Endothelial cell of umbilical vein (primary cell): ENCODE measurements at regions not wholly inside any gene's neighbourhood (a gene's known extent, or its start where the extent isn't known, plus 50 kb on each side); places are given as distances from the start of the nearest gene placed in this dataset.

Source experiments
- BruUV-seq: library from RNA; stranded (reverse); fragments of 400-500 nt; replicated peaks from 2 replicates; lab custom pipeline; 2021; lab: Mats Ljungman, UMichigan
- CTCF ChIA-PET: fragments of 300-600, 350-600 bp; sonication (Branson Sonifier 250); formaldehyde crosslinking; loops from one replicate; lab custom pipeline; 2021; ENCODE audit warnings: antibody characterized with exemption, inconsistent platforms; lab: Charles Lee
- POLR2A ChIA-PET: fragments of 300-600, 350-600 bp; sonication (Branson Sonifier 250); formaldehyde crosslinking; loops from one replicate; lab custom pipeline; 2021; ENCODE audit warnings: antibody characterized with exemption, inconsistent platforms; lab: Charles Lee
- DNase-seq: peaks from one replicate; pipeline ENCODE4 v3.0.0-alpha.2; 2011; ENCODE audit warnings: low read depth, low spot score
- FAIRE-seq: peaks from 2 replicates; lab custom pipeline; 2011; peaks lifted over from hg19 to GRCh38; lab: Jason Lieb, UNC
- H2AFZ ChIP-seq: 2 replicates; pipeline ENCODE4 v1.6.0; 2012; ENCODE audit warnings: low read depth, low read length, control low read depth, inconsistent platforms
- H3K27ac ChIP-seq: 2 replicates; pipeline ENCODE4 v1.5.1; 2011; ENCODE audit warnings: low read depth, mild to moderate bottlenecking, control low read depth, low read length, moderate library complexity; ENCODE audit not compliant: insufficient read depth
- H3K27me3 ChIP-seq, 2 experiments: 2 replicates each; pipeline versions ENCODE4 v1.6.0 to v1.6.1; 2011; ENCODE audit warnings: low read length in 2 of 2, mixed read lengths in 1 of 2; ENCODE audit not compliant: control insufficient read depth in 2 of 2, insufficient read depth in 2 of 2
- H3K36me3 ChIP-seq, 2 experiments: 2 replicates in 1 of 2; 3 replicates in 1 of 2; pipeline ENCODE4 v1.5.1; 2011; ENCODE audit warnings: low read length in 2 of 2, mild to moderate bottlenecking in 1 of 2, moderate library complexity in 1 of 2; ENCODE audit not compliant: control insufficient read depth in 2 of 2, insufficient read depth in 2 of 2; ENCODE audit errors: extremely low read depth in 1 of 2
- H3K4me1 ChIP-seq: 3 replicates; pipeline ENCODE4 v1.5.1; 2011; ENCODE audit warnings: mild to moderate bottlenecking, low read length; ENCODE audit not compliant: control insufficient read depth, insufficient read depth; ENCODE audit errors: extremely low read depth
- H3K4me2 ChIP-seq: 2 replicates; pipeline ENCODE4 v1.6.1; 2011; ENCODE audit warnings: low read length, control low read depth, mixed read lengths; ENCODE audit not compliant: insufficient read depth
- H3K4me3 ChIP-seq, 3 experiments: fragments of 200-600 bp in 1 of 3; sonication (generic), shearing (Covaris generic) in 1 of 3; replicated peaks in 1 of 3; 2 replicates each; pipeline ENCODE4 v1.5.1; 2011 to 2016; ENCODE audit warnings: control low read depth in 3 of 3, low read length in 3 of 3, mild to moderate bottlenecking in 2 of 3, inconsistent platforms in 1 of 3, low read depth in 1 of 3, moderate library complexity in 1 of 3; ENCODE audit not compliant: insufficient read depth in 1 of 3
- H3K79me2 ChIP-seq: 2 replicates; pipeline ENCODE4 v1.6.0; 2012; ENCODE audit warnings: low read length, inconsistent platforms; ENCODE audit not compliant: control insufficient read depth, insufficient read depth
- H3K9ac ChIP-seq: replicated peaks from 2 replicates; pipeline ENCODE3; 2011; ENCODE audit warnings: low read length, control low read depth; ENCODE audit not compliant: insufficient read depth; ENCODE audit errors: extremely low read depth
- H3K9me1 ChIP-seq: replicated peaks from 3 replicates; pipeline ENCODE4 v1.6.0; 2011; ENCODE audit warnings: mild to moderate bottlenecking, low read length; ENCODE audit not compliant: control insufficient read depth, insufficient read depth; ENCODE audit errors: extremely low read depth
- H3K9me3 ChIP-seq: replicated peaks from 2 replicates; pipeline ENCODE4 v1.5.1; 2012; ENCODE audit warnings: low read length, inconsistent platforms; ENCODE audit not compliant: control insufficient read depth, insufficient read depth
- H4K20me1 ChIP-seq: replicated peaks from 2 replicates; pipeline ENCODE3; 2011; ENCODE audit warnings: mild to moderate bottlenecking, low read length; ENCODE audit not compliant: control insufficient read depth, insufficient read depth; ENCODE audit errors: extremely low read depth
- CTCF ChIP-seq, 2 donors: IDR thresholded peaks; 1 replicate in 1 of 2; 2 replicates in 1 of 2; pipeline ENCODE4 v1.5.1; 2011; ENCODE audit warnings: low read length in 2 of 2, mild to moderate bottlenecking in 2 of 2, moderate library complexity in 2 of 2, control low read depth in 1 of 2, inconsistent platforms in 1 of 2, low read depth in 1 of 2; ENCODE audit not compliant: insufficient read depth in 1 of 2; ENCODE audit errors: extremely low read depth in 1 of 2
- EZH2 ChIP-seq: IDR thresholded peaks from 2 replicates; pipeline ENCODE4 v1.6.1; 2012; ENCODE audit warnings: borderline replicate concordance, low read depth, mild to moderate bottlenecking, moderate library complexity, low read length, inconsistent platforms; ENCODE audit not compliant: severe bottlenecking
- FOS ChIP-seq: IDR thresholded peaks from 2 replicates; pipeline ENCODE4 v1.6.1; 2011; ENCODE audit warnings: mild to moderate bottlenecking, low read length, moderate library complexity, borderline replicate concordance; ENCODE audit not compliant: insufficient read depth
- GATA2 ChIP-seq: IDR thresholded peaks from 2 replicates; pipeline ENCODE4 v1.7.0; 2011; ENCODE audit warnings: low read depth, mild to moderate bottlenecking, moderate library complexity, mixed read lengths, low read length; ENCODE audit not compliant: insufficient read length, insufficient read depth
- JUN ChIP-seq: IDR thresholded peaks from 2 replicates; pipeline ENCODE4 v1.6.1; 2011; ENCODE audit warnings: borderline replicate concordance, low read depth; ENCODE audit not compliant: insufficient read length, insufficient read depth
- MAX ChIP-seq: IDR thresholded peaks from 2 replicates; pipeline ENCODE4 v1.6.1; 2011; ENCODE audit not compliant: insufficient read depth, insufficient read length
- MYC ChIP-seq: IDR thresholded peaks from one replicate; pipeline ENCODE4 v1.6.1; 2011; ENCODE audit warnings: mild to moderate bottlenecking, low read depth, low read length
- POLR2A ChIP-seq: IDR thresholded peaks from 2 replicates; pipeline ENCODE4 v1.6.1; 2012; ENCODE audit warnings: low read depth, mild to moderate bottlenecking, control low read depth, low read length
- POLR2AphosphoS5 ChIP-seq: IDR thresholded peaks from 2 replicates; pipeline ENCODE4 v1.6.1; 2012; ENCODE audit warnings: low read depth, mild to moderate bottlenecking, control low read depth, low read length, moderate library complexity; ENCODE audit not compliant: insufficient read depth
- dilution Hi-C: fragments of 300-500 bp; cut with MboI; formaldehyde crosslinking; loops from one replicate; pipeline ENCODE4 v1.15.0; 2019; ENCODE audit warnings: low sequenced_read_pairs; ENCODE audit not compliant: extremely low pct_ligation_motif_present
- intact Hi-C: fragments of 100-400 bp; cut with micrococcal nuclease; formaldehyde crosslinking; loops from one replicate; pipeline ENCODE4 v1.10.0; 2022

- intact Hi-C loops, result no loop called here
- Histone ChIP-seq H2AFZ (no peak overlapping the region), H3K9ac (no peak overlapping the region), H3K4me1 (no peaks in the 10 kb centered on the region), H3K9me3 (peaks cover 14% of the 10 kb centered on the region), H3K36me3 (no peaks in the 10 kb centered on the region), H3K79me2 (no peaks in the 10 kb centered on the region), H4K20me1 (no peaks in the 10 kb centered on the region), H3K27ac (no peak overlapping the region), H3K27me3 (no peaks in the 10 kb centered on the region), H3K4me3 (no peak overlapping the region), H3K4me2 (no peak overlapping the region), H3K9me1 (no peaks in the 10 kb centered on the region)
- dilution Hi-C loops, result no loop called here
- ChIA-PET POLR2A (no interaction called here), CTCF (no interaction called here)
- BruUV-seq, result no TSS peak
- DNase-seq (no peak), FAIRE-seq (no peak)
- TF ChIP-seq GATA2 (no peak), CTCF (IDR thresholded peaks at IDR 0.05; ENCODE audit: extremely low read depth in 1 of 2, insufficient read depth in 1 of 2, low read depth in 1 of 2, low read length in 2 of 2) (no peak), FOS (no peak), POLR2A (no peak), EZH2 (no peak), POLR2AphosphoS5 (no peak), MAX (no peak), JUN (no peak), MYC (no peak)
Observed at GRCh38 chr5:3222924-3223323, 372.7 kb upstream of the IRX1 start.
